ENCODE measurements at regions not wholly inside any gene's neighbourhood (a gene's known extent, or its start where the extent isn't known, plus 50 kb on each side); places are given as distances from the start of the nearest gene placed in this dataset.

- TF ChIP-seq CTCF (IDR thresholded peaks at IDR 0.05; ENCODE audit: borderline replicate concordance, extremely low read depth, low read length, poor library complexity, severe bottlenecking) (no peak), EZH2 (IDR thresholded peaks at IDR 0.05; ENCODE audit: borderline replicate concordance, low read depth, low read length, severe bottlenecking) (no peak)
These were observed 169.6 kb upstream of the CDIN1 start for GRCh38 chr15:36409819-36410218.

All from DND-41 (cell line).